DMS79 treated with DMSO at 0.1 percent for 48 hours (cell line): ENCODE measurements at regions not wholly inside any gene's neighbourhood (a gene's known extent, or its start where the extent isn't known, plus 50 kb on each side); places are given as distances from the start of the nearest gene placed in this dataset.
"Not testable (repeated sequence)": the region's sequence is repeated elsewhere in the genome, so short reads cannot be mapped to it uniquely, and the experiment has no call there.

ENCODE experiments used
- DNase-seq: peaks from one replicate; lab custom pipeline; 2025; lab: John Stamatoyannopoulos, UW

DNA sequence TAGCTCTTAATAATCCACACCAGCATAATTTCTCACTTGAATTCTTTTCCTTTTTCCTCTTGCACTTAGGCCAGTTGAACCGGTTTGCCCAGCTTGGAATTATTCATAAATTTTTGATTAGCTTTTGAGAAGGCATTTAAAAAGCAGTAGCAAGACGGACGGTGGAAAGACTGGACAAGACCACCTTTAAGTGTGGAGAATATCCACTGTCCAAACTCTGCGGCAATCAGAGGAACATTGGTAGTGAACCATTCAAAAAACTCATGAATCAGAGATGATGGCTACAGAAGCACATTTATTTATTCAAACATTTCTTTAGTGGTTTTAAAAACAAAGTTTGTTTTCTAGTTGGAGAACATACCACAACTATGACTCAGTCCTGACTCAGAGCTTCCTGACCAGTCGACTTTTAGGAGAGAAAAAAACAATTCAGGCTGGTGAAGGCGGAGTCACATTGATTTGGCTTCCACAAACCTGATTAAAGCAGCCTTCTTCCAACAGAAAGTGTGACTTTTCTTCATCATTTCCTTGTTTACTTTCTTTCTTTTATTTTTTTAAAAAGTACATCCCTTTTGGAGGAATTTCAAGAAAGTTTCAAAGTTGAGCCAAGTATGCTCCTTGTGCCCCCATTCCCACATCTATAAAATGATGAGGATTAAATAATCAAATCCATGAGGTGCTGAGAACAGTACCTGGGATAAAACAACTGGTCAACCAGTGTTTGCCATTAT lies 128.8 kb downstream of the ADSS2 start:
- no peak for DNase-seq

- DNase-seq, result no peak
Observed at GRCh38 chr1:244324176-244324883, 127.4 kb downstream of the ADSS2 start.

GRCh38 chr1:244325056-244325758 lies 126.5 kb downstream of the ADSS2 start:
- DNase-seq, result no peak

DNA sequence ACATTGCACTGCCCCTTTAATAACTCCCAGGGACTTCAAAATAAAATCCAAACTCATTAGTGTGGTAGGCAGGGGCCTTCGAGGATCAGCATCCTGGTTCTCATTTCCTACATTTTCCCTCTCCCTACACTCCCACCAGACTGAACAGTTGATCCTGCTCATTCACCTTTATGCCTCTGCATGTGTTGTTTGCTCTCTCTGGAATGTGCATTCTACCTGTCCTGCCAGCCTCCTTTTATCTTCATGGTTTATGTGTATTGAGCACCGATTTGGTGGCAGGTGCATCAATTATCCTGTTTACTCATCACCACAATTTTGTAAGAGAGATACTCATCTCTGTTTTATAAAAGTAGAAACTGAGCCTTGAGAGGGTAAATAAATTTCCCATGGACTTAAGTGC lies 125.0 kb downstream of the ADSS2 start:
- no peak for DNase-seq

DNA sequence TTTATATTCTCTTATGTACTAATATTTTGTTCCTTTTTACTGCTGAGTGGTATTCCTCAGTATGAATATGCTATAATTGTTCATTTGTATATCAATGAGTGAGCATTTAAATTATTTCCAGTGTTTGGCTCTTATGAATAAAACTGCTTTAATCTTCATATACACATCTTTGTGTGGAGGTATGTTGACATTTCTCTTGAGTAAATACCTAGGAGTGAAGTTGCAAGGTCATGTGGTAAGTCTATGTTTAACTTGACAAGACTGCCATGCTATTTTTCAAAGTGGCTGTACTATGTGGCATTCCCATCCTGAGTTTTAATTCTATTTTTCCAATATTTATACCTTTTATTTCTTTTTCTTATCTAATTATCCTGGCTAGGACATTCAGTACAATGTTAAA lies 124.2 kb downstream of the ADSS2 start:
- DNase-seq, result no peak

DNA sequence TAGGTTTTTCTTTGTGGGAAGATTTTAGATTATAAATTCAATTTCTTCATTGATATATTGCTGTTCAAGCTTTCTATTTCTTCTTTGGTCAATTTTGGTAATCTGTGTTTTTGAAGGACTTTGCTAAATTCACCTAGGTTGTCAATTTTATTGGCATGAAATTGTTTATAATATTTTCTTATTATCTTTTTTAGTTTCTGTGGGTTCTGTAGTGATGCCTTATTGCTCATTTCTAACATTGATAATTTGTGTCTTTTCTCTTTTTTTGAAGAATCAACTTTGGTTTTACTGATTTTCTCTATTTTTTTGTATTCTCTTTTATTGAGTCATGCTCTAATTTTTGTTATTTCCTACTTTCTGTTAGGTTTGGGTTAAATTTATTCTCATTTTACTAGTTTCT lies 123.2 kb downstream of the ADSS2 start:
- DNase-seq, result no peak

- no peak for DNase-seq
Observed at GRCh38 chr1:244329591-244330317, 122.0 kb downstream of the ADSS2 start.

- DNase-seq, result no peak
Observed at GRCh38 chr1:244330318-244330625, 121.4 kb downstream of the ADSS2 start.

DNA sequence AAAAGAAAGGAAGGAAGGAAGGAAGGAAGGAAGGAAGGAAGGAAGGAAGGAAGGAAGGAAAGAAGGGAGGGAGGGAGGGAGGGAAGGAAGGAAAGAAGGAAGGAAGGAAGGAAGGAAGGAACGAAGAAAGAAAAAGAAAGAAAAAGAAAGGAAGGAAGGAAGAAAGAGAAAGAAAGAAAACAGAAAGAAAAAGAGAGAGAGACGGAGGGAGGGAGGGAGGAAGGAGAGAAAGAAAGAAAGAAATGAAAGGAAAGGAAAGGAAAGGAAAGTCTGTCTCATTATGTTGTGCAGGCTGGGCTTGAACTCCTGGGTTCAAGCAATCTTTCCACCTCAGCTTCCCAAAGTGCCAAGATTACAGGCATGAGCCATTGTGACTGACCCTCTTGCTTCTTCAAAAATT lies 118.9 kb downstream of the ADSS2 start:
- not testable (repeated sequence) for DNase-seq

DNA sequence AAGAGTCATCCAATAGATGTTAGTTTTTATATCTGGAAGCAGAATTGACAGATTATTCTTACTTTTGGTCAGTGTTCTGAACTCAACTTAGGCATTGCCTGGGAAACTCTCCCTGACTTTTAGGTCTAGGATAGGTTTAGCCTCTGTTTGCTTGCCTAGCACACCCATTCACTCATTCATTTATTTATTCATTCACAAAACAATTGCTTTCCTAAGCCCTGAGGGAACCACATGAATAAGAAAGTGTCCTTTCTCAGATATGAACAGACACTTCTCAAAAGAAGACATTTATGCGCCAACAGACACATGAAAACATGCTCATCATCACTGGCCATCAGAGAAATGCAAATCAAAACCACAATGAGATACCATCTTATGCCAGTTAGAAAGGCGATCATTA lies 117.4 kb downstream of the ADSS2 start:
- DNase-seq, result not testable (repeated sequence)

DNA sequence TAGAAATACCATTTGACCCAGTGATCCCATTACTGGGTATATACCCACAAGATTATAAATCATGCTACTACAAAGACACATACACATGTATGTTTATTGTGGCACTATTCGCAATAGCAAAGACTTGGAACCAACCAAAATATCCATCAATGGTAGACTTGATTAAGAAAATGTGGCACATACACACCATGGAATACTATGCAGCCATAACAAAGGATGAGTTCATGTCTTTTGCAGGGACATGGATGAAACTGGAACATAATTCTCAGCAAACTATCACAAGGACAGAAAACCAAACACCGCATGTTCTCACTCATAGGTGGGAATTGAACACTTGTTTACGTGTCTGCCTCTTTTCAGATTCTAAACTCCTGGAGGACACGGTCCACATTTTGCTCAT lies 116.9 kb downstream of the ADSS2 start:
- not testable (repeated sequence) for DNase-seq

- DNase-seq, result no peak
Observed at GRCh38 chr1:244335456-244335855, 116.3 kb downstream of the ADSS2 start.

- DNase-seq, result no peak
Observed at GRCh38 chr1:244336232-244336899, 115.3 kb downstream of the ADSS2 start.

- DNase-seq, result no peak
Observed at GRCh38 chr1:244337839-244338238, 113.9 kb downstream of the ADSS2 start.

DNA sequence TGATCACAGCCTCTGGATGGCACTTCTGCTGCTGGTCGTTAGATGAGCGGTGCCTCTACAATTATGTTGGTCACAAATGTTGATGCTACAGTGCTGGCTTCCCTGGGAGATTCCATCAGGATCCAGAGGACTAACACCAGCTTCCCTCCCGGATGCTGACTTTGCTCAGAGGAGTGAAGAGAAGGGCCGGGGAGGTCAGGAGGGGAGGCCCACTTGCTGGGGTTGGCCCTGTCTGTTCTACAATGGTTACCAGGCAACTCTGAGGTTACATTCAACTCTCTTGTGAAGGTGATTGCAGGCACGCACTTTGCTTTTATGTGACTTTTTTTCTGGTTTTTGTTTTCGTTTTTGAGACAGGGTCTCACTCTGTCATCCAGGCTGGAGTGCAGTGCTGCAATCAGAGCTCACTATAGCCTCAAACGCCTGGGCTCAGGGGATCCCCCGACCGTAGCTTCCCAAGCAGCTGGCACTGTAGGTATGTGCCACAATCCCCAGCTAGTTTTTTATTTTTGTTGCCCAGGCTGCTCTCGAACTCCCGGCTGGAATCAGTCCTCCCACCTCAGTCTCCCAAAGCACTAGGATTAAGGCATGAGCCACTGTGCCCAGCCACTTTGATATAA lies 112.5 kb downstream of the ADSS2 start:
- no peak for DNase-seq

GRCh38 chr1:244339776-244340175 lies 111.9 kb downstream of the ADSS2 start:
- DNase-seq, result no peak

- DNase-seq, result no peak
Observed at GRCh38 chr1:244340396-244340795, 111.3 kb downstream of the ADSS2 start.

GRCh38 chr1:244341455-244342450 lies 110.0 kb downstream of the ADSS2 start:
- DNase-seq, result no peak

DNA sequence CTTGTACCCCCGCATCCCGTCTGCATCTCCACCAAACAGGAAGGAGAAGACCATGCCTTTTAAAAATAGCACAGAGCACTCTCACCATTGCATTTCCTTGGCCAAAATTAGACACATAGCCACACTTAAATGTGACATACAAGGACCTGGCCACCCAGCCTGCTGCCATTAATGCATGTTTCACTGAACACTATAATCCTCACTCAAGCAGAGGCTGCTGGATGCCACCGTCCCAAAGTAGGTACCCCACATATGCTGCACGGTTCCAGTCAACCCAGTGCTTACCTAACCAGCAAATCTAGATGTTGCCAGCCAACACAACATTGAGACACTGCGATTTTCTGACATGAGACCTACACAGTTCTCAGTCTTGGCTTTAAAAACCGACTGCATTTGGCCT lies 107.7 kb downstream of the ADSS2 start:
- DNase-seq, result no peak

DNA sequence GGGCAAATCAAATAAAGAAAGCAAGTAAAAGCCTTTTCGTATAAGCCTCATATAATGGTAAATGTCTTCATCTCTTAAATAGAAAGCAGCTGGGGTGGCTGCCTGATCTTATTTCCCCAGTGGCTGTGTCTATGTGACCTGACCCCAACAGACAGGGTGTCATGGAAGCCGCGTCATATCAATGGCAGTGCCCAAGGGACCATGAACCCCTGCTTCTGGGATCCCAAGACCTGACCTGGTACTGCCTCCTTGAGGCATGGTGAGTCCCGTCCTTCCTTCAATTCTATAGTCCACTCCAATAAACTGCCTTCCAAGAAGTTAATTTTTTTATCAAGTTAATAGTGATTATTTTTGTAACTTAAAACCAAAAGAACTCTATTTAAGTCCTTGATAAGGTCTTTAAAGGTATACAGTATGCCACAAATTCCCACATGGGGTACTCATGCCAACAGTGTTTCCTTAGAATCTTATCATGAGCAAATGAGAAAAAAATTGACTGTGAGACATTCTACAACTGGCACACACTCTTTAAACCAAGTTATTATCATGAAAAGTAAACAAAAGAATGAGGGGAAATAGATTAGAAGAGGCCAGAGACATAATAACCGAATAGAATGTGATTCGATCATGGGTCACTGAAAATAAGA lies 104.6 kb downstream of the ADSS2 start:
- no peak for DNase-seq
